Smooth muscle cell (in vitro differentiated cells): ENCODE measurements at regions not wholly inside any gene's neighbourhood (a gene's known extent, or its start where the extent isn't known, plus 50 kb on each side); places are given as distances from the start of the nearest gene placed in this dataset.

Experiments
- DNase-seq: peaks from one replicate; lab custom pipeline; 2025; ENCODE audit not compliant: unreplicated experiment; lab: John Stamatoyannopoulos, UW
- H2AFZ ChIP-seq: fragments of 200-600 bp; sonication (generic); 2 replicates; pipeline ENCODE4 v1.6.0; 2016; ENCODE audit warnings: antibody characterized with exemption, low read depth, mild to moderate bottlenecking
- H3F3A ChIP-seq: fragments of 200-600 bp; sonication (generic); 2 replicates; pipeline ENCODE4 v1.6.0; 2017; ENCODE audit warnings: antibody characterized with exemption, low read depth
- H3K27ac ChIP-seq: fragments of 200-600 bp; sonication (generic); 2 replicates; pipeline ENCODE4 v1.5.1; 2016; ENCODE audit warnings: low read depth, mild to moderate bottlenecking
- H3K27me3 ChIP-seq: fragments of 200-600 bp; sonication (generic); 2 replicates; pipeline ENCODE4 v1.6.1; 2016; ENCODE audit warnings: low read depth, mild to moderate bottlenecking
- H3K36me3 ChIP-seq: fragments of 200-600 bp; sonication (generic); 2 replicates; pipeline ENCODE4 v1.5.1; 2016; ENCODE audit warnings: low read depth
- H3K4me1 ChIP-seq: fragments of 200-600 bp; sonication (generic); 2 replicates; pipeline ENCODE4 v1.5.1; 2016; ENCODE audit warnings: low read depth
- H3K4me2 ChIP-seq: fragments of 200-600 bp; sonication (generic); 2 replicates; pipeline ENCODE4 v1.6.0; 2016; ENCODE audit warnings: mild to moderate bottlenecking
- H3K4me3 ChIP-seq: fragments of 200-600 bp; sonication (generic); 2 replicates; pipeline ENCODE4 v1.5.1; 2016; ENCODE audit warnings: mild to moderate bottlenecking
- H3K79me2 ChIP-seq: fragments of 200-600 bp; sonication (generic); 2 replicates; pipeline ENCODE4 v1.6.0; 2016; ENCODE audit warnings: low read depth, mild to moderate bottlenecking
- H3K9ac ChIP-seq: fragments of 200-600 bp; sonication (generic); 2 replicates; pipeline ENCODE4 v1.6.0; 2016; ENCODE audit warnings: low read depth
- H3K9me3 ChIP-seq: fragments of 200-600 bp; sonication (generic); replicated peaks from 2 replicates; pipeline ENCODE4 v1.5.1; 2016; ENCODE audit warnings: low read depth
- H4K20me1 ChIP-seq: fragments of 200-600 bp; sonication (generic); 2 replicates; pipeline ENCODE4 v1.6.0; 2016; ENCODE audit warnings: low read depth
- CTCF ChIP-seq: fragments of 200-600 bp; sonication (generic); IDR thresholded peaks from 2 replicates; pipeline ENCODE4 v1.5.1; 2017; ENCODE audit warnings: borderline replicate concordance, mild to moderate bottlenecking, antibody characterized with exemption; ENCODE audit not compliant: insufficient read depth, poor library complexity, severe bottlenecking
- WGBS: methylation state at CpG from one replicate; pipeline ENCODE4 v1.1.7; 2016; ENCODE audit warnings: low lambda C conversion rate; 5-methylcytosine and 5-hydroxymethylcytosine counted together

GRCh38 chr9:82105729-82106128, 117.2 kb downstream of the SPATA31D1 start:
- Histone ChIP-seq H2AFZ (no peak overlapping the region), H3K36me3 (no peaks in the 10 kb centered on the region), H3K4me1 (peaks cover 10% of the 10 kb centered on the region), H3K27ac (no peak overlapping the region), H3K79me2 (no peaks in the 10 kb centered on the region), H3K9me3 (no peaks in the 10 kb centered on the region), H4K20me1 (no peaks in the 10 kb centered on the region), H3F3A (no peaks in the 10 kb centered on the region), H3K4me2 (no peak overlapping the region), H3K9ac (no peak overlapping the region), H3K4me3 (no peak overlapping the region), H3K27me3 (no peaks in the 10 kb centered on the region)
- WGBS = 90% methylated on average over 3 of the region's 3 CpGs
- no peak for TF ChIP-seq CTCF
- no peak for DNase-seq

GRCh38 chr9:82106536-82106935, 118.0 kb downstream of the SPATA31D1 start:
- Histone ChIP-seq H2AFZ (no peak overlapping the region), H3K27ac (no peak overlapping the region), H4K20me1 (no peaks in the 10 kb centered on the region), H3K4me3 (no peak overlapping the region), H3K4me1 (peaks cover 10% of the 10 kb centered on the region), H3K9me3 (no peaks in the 10 kb centered on the region), H3K79me2 (no peaks in the 10 kb centered on the region), H3K4me2 (no peak overlapping the region), H3K36me3 (no peaks in the 10 kb centered on the region), H3F3A (no peaks in the 10 kb centered on the region), H3K27me3 (no peaks in the 10 kb centered on the region), H3K9ac (no peak overlapping the region)
- TF ChIP-seq CTCF = no peak
- DNase-seq = no peak

GRCh38 chr9:82108474-82108873, 119.9 kb downstream of the SPATA31D1 start:
- no peaks in the 10 kb centered on the region for H3F3A ChIP-seq
- no peak overlapping the region for H2AFZ ChIP-seq
- WGBS = 97% methylated on average over 1 of the region's 1 CpG
- H3K4me1 ChIP-seq = peaks cover 10% of the 10 kb centered on the region
- H3K79me2 ChIP-seq = no peaks in the 10 kb centered on the region
- H4K20me1 ChIP-seq = no peaks in the 10 kb centered on the region
- no peaks in the 10 kb centered on the region for H3K36me3 ChIP-seq
- H3K4me2 ChIP-seq = peak overlapping the region; percentile 17
- TF ChIP-seq CTCF = no peak
- no peak for DNase-seq
- no peak overlapping the region for H3K4me3 ChIP-seq
- H3K27ac ChIP-seq = no peak overlapping the region
- H3K9ac ChIP-seq = no peak overlapping the region
- H3K9me3 ChIP-seq = no peaks in the 10 kb centered on the region
- H3K27me3 ChIP-seq = no peaks in the 10 kb centered on the region

GRCh38 chr9:82108941-82109340, 120.4 kb downstream of the SPATA31D1 start:
- Histone ChIP-seq H3K36me3 (no peaks in the 10 kb centered on the region), H3K4me2 (peak overlapping the region; percentile 17), H3K4me3 (no peak overlapping the region), H4K20me1 (no peaks in the 10 kb centered on the region), H3K27ac (peak overlapping the region; percentile 7), H3K27me3 (no peaks in the 10 kb centered on the region), H3K9me3 (no peaks in the 10 kb centered on the region), H3K79me2 (no peaks in the 10 kb centered on the region), H2AFZ (no peak overlapping the region), H3K9ac (no peak overlapping the region), H3K4me1 (peaks cover 10% of the 10 kb centered on the region), H3F3A (no peaks in the 10 kb centered on the region)
- no peak for DNase-seq
- TF ChIP-seq CTCF = no peak
